OCI-LY1 (cell line): ENCODE measurements at regions not wholly inside any gene's neighbourhood (a gene's known extent, or its start where the extent isn't known, plus 50 kb on each side); places are given as distances from the start of the nearest gene placed in this dataset.

Source experiments
- EZH2 ChIP-seq: fragments of 200-600 bp; sonication (generic), shearing (Covaris generic); IDR thresholded peaks from 2 replicates; pipeline ENCODE4 v1.8.0; 2017; ENCODE audit warnings: borderline replicate concordance, mixed run types, mild to moderate bottlenecking, antibody characterized with exemption, low read length, moderate library complexity, mixed read lengths
- TF ChIP-seq, protein P1 (sequence below): fragments of 200-600 bp; sonication (generic), shearing (Covaris generic); IDR thresholded peaks from 2 replicates; pipeline ENCODE4 v1.5.1; 2017; ENCODE audit warnings: mild to moderate bottlenecking, antibody characterized with exemption, low read length, moderate library complexity, mixed read lengths

GRCh38 chr1:198437332-198437731 lies 103.1 kb downstream of the ATP6V1G3 start:
- TF ChIP-seq, protein P1, sequence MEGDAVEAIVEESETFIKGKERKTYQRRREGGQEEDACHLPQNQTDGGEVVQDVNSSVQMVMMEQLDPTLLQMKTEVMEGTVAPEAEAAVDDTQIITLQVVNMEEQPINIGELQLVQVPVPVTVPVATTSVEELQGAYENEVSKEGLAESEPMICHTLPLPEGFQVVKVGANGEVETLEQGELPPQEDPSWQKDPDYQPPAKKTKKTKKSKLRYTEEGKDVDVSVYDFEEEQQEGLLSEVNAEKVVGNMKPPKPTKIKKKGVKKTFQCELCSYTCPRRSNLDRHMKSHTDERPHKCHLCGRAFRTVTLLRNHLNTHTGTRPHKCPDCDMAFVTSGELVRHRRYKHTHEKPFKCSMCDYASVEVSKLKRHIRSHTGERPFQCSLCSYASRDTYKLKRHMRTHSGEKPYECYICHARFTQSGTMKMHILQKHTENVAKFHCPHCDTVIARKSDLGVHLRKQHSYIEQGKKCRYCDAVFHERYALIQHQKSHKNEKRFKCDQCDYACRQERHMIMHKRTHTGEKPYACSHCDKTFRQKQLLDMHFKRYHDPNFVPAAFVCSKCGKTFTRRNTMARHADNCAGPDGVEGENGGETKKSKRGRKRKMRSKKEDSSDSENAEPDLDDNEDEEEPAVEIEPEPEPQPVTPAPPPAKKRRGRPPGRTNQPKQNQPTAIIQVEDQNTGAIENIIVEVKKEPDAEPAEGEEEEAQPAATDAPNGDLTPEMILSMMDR: no peak
- no peak for TF ChIP-seq EZH2
